IMR-90 (cell line): ENCODE measurements at regions not wholly inside any gene's neighbourhood (a gene's known extent, or its start where the extent isn't known, plus 50 kb on each side); places are given as distances from the start of the nearest gene placed in this dataset.

ENCODE experiments used
- CTCF ChIP-seq: conservative IDR thresholded peaks from 2 replicates; pipeline ENCODE4 v1.5.1; 2012; ENCODE audit warnings: mild to moderate bottlenecking, low read depth, low read length, improper control_type of control experiment
- FOS ChIP-seq: fragments of 150-350 bp; IDR thresholded peaks from 2 replicates; pipeline ENCODE4 v1.6.1; 2016; ENCODE audit warnings: low read depth, low read length
- POLR2A ChIP-seq: IDR thresholded peaks from 2 replicates; pipeline ENCODE4 v1.6.1; 2012; ENCODE audit warnings: mild to moderate bottlenecking, low read depth, low read length
- USF2 ChIP-seq: fragments of 150-350 bp; IDR thresholded peaks from 2 replicates; pipeline ENCODE4 v1.6.1; 2017; ENCODE audit warnings: mild to moderate bottlenecking, antibody characterized with exemption, low read length, low read depth

GRCh38 chr1:58929671-58930325, 146.0 kb upstream of the JUN start:
- TF ChIP-seq CTCF (no peak), POLR2A (no peak), USF2 (no peak), FOS (no peak)
